ENCODE measurements at regions not wholly inside any gene's neighbourhood (a gene's known extent, or its start where the extent isn't known, plus 50 kb on each side); places are given as distances from the start of the nearest gene placed in this dataset.

GRCh38 chr12:115144425-115144824, 460.4 kb upstream of the TBX3 start:
- no peak for TF ChIP-seq CTCF (IDR thresholded peaks at IDR 0.05; ENCODE audit: low read depth, low read length)
- TF ChIP-seq POLR2A (IDR thresholded peaks at IDR 0.05; ENCODE audit: extremely low read depth, insufficient read length), result no peak
- no peak for TF ChIP-seq MAX (IDR thresholded peaks at IDR 0.05; ENCODE audit: low read depth, low read length)
- no peak for TF ChIP-seq MYC (IDR thresholded peaks at IDR 0.05; ENCODE audit: low read depth, low read length)
